ENCODE measurements at regions not wholly inside any gene's neighbourhood (a gene's known extent, or its start where the extent isn't known, plus 50 kb on each side); places are given as distances from the start of the nearest gene placed in this dataset.

DNA sequence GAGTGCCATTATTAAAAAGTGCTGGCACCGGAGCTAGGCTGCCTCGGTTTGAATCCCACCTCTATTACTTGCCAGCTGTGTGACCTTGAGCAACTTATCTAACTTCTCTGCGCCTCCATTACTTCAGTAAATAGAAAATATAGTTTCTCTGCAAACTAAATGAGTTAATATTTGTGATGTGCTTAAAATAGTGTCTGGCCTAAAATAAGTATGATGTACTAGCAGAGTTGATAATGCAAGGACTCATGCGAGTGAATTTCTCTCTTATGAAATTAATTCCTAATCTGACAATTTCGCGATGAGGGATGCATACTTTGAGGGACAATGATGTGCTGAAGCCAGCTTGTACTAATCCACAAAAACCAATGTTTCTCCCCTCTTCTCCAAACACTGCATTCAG, 180.8 kb upstream of the NTF3 start:
- TF ChIP-seq, protein P1, sequence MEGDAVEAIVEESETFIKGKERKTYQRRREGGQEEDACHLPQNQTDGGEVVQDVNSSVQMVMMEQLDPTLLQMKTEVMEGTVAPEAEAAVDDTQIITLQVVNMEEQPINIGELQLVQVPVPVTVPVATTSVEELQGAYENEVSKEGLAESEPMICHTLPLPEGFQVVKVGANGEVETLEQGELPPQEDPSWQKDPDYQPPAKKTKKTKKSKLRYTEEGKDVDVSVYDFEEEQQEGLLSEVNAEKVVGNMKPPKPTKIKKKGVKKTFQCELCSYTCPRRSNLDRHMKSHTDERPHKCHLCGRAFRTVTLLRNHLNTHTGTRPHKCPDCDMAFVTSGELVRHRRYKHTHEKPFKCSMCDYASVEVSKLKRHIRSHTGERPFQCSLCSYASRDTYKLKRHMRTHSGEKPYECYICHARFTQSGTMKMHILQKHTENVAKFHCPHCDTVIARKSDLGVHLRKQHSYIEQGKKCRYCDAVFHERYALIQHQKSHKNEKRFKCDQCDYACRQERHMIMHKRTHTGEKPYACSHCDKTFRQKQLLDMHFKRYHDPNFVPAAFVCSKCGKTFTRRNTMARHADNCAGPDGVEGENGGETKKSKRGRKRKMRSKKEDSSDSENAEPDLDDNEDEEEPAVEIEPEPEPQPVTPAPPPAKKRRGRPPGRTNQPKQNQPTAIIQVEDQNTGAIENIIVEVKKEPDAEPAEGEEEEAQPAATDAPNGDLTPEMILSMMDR (IDR thresholded peaks at IDR 0.05; ENCODE audit: poor library complexity, severe bottlenecking) = no peak
- TF ChIP-seq RAD21 (conservative IDR thresholded peaks at IDR 0.05) (no peak), TAF1 (IDR thresholded peaks at IDR 0.05; ENCODE audit: low read depth) (no peak), POLR2AphosphoS5 (IDR thresholded peaks at IDR 0.05) (no peak), EZH2 (IDR thresholded peaks at IDR 0.05; ENCODE audit: borderline replicate concordance, insufficient read depth, low read length, poor library complexity, severe bottlenecking) (no peak)
- TF ChIP-seq, protein P2, sequence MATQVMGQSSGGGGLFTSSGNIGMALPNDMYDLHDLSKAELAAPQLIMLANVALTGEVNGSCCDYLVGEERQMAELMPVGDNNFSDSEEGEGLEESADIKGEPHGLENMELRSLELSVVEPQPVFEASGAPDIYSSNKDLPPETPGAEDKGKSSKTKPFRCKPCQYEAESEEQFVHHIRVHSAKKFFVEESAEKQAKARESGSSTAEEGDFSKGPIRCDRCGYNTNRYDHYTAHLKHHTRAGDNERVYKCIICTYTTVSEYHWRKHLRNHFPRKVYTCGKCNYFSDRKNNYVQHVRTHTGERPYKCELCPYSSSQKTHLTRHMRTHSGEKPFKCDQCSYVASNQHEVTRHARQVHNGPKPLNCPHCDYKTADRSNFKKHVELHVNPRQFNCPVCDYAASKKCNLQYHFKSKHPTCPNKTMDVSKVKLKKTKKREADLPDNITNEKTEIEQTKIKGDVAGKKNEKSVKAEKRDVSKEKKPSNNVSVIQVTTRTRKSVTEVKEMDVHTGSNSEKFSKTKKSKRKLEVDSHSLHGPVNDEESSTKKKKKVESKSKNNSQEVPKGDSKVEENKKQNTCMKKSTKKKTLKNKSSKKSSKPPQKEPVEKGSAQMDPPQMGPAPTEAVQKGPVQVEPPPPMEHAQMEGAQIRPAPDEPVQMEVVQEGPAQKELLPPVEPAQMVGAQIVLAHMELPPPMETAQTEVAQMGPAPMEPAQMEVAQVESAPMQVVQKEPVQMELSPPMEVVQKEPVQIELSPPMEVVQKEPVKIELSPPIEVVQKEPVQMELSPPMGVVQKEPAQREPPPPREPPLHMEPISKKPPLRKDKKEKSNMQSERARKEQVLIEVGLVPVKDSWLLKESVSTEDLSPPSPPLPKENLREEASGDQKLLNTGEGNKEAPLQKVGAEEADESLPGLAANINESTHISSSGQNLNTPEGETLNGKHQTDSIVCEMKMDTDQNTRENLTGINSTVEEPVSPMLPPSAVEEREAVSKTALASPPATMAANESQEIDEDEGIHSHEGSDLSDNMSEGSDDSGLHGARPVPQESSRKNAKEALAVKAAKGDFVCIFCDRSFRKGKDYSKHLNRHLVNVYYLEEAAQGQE (IDR thresholded peaks at IDR 0.05; ENCODE audit: borderline replicate concordance) = no peak
